ENCODE measurements at regions not wholly inside any gene's neighbourhood (a gene's known extent, or its start where the extent isn't known, plus 50 kb on each side); places are given as distances from the start of the nearest gene placed in this dataset.
"Not testable (repeated sequence)": the region's sequence is repeated elsewhere in the genome, so short reads cannot be mapped to it uniquely, and the experiment has no call there.

- not testable (repeated sequence) for TF ChIP-seq ARID4A (CRISPR knock-in tag; IDR thresholded peaks at IDR 0.05; ENCODE audit: borderline replicate concordance); CTCF (CRISPR knock-in tag; IDR thresholded peaks at IDR 0.05); POLR2A (IDR thresholded peaks at IDR 0.05; ENCODE audit: insufficient read depth in 1 of 2, low read depth in 2 of 2, low read length in 2 of 2); WIZ (CRISPR knock-in tag; IDR thresholded peaks at IDR 0.05); HOXD1 (CRISPR knock-in tag; IDR thresholded peaks at IDR 0.05); KLF9 (CRISPR knock-in tag; IDR thresholded peaks at IDR 0.05; ENCODE audit: low read depth); SRF (IDR thresholded peaks at IDR 0.05; ENCODE audit: low read depth, low read length); ZFP37 (CRISPR knock-in tag; IDR thresholded peaks at IDR 0.05; ENCODE audit: borderline replicate concordance); MYNN (CRISPR knock-in tag; IDR thresholded peaks at IDR 0.05; ENCODE audit: low read depth); THAP8 (CRISPR knock-in tag; IDR thresholded peaks at IDR 0.05; ENCODE audit: borderline replicate concordance); MXI1 (IDR thresholded peaks at IDR 0.05; ENCODE audit: borderline replicate concordance, low read depth, low read length); POGK (CRISPR knock-in tag; conservative IDR thresholded peaks at IDR 0.05)
Measured at GRCh38 chr18:14447715-14448114, 95.7 kb downstream of the POTEC start.
